ENCODE measurements at regions not wholly inside any gene's neighbourhood (a gene's known extent, or its start where the extent isn't known, plus 50 kb on each side); places are given as distances from the start of the nearest gene placed in this dataset.

DNA sequence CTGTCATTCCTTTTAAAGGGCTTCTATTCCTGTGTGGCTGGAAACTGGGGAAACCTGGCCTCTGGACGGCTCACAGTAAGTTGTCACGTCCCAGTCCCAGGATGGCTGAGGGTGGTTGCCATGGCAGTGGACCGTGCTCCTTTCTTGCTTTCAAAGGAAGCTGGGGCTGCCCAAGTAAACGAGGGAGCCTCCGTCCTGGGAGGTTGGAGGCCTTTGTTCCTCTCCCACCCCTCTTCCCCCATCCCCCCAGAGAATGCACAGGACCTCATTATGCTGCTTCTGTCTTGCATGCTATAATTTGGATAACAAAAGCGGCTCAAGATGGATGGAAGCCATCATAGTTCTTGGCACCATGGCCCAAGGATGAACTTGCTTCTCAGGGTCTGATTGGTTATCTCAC is 325.5 kb upstream of the HS6ST1 start:
- intact Hi-C loops (cut with DNase I): no loop called here
- no peaks in the 10 kb centered on the region for H3K4me1 ChIP-seq
- WGBS, 3 donors: 54 to 60% (median 56%) methylated on average over 6 of the region's 6 CpGs
- ATAC-seq (no peak), DNase-seq (no peak)
- TF ChIP-seq, protein P1, sequence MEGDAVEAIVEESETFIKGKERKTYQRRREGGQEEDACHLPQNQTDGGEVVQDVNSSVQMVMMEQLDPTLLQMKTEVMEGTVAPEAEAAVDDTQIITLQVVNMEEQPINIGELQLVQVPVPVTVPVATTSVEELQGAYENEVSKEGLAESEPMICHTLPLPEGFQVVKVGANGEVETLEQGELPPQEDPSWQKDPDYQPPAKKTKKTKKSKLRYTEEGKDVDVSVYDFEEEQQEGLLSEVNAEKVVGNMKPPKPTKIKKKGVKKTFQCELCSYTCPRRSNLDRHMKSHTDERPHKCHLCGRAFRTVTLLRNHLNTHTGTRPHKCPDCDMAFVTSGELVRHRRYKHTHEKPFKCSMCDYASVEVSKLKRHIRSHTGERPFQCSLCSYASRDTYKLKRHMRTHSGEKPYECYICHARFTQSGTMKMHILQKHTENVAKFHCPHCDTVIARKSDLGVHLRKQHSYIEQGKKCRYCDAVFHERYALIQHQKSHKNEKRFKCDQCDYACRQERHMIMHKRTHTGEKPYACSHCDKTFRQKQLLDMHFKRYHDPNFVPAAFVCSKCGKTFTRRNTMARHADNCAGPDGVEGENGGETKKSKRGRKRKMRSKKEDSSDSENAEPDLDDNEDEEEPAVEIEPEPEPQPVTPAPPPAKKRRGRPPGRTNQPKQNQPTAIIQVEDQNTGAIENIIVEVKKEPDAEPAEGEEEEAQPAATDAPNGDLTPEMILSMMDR (IDR thresholded peaks at IDR 0.05): no peak
- H3K36me3 ChIP-seq (ENCODE audit: insufficient read depth in 1 of 2, low read depth in 1 of 2): no peaks in the 10 kb centered on the region
- H3K9me3 ChIP-seq: no peaks in the 10 kb centered on the region
- no peaks in the 10 kb centered on the region for H3K27me3 ChIP-seq (ENCODE audit: insufficient read depth in 3 of 3, low read length in 2 of 3)
- no peak overlapping the region for H3K27ac ChIP-seq
- H3K4me3 ChIP-seq: no peak overlapping the region

DNA sequence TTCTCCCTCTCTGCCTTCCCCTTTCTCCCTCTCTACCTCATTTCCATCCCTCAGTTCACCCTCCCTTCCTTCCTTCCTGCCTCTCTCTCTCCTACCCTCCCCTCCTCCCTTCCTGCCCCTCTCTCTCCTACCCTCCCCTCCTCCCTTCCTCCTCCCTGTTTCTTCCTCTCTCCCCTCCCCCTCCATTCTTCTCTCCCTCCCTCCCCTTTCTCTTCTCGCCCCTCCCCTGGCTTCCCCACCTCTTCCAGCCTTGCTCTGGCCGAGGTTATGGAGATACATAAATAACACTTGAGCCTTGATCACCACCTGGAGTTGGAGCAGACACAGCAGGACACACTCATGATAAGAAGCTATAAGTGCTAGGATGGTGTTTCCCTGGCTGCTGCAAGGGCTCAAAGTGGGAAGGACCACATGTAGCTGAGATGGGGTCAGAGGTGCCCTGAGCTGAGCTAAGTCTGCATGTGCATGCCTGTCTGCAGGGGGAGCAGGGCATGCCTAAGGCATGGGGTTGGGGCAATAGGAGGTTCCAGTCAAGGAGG is 326.1 kb upstream of the HS6ST1 start:
- intact Hi-C loops (cut with DNase I): no loop called here
- TF ChIP-seq, protein P1 (IDR thresholded peaks at IDR 0.05): no peak
- Histone ChIP-seq H3K27me3 (ENCODE audit: insufficient read depth in 3 of 3, low read length in 2 of 3) (no peaks in the 10 kb centered on the region), H3K36me3 (ENCODE audit: insufficient read depth in 1 of 2, low read depth in 1 of 2) (no peaks in the 10 kb centered on the region), H3K27ac (no peak overlapping the region), H3K4me3 (no peak overlapping the region), H3K9me3 (no peaks in the 10 kb centered on the region), H3K4me1 (no peaks in the 10 kb centered on the region)
- ATAC-seq: no peak
- WGBS, 3 donors: 58 to 61% (median 59%) methylated on average over 2 of the region's 2 CpGs
- DNase-seq: no peak

DNA sequence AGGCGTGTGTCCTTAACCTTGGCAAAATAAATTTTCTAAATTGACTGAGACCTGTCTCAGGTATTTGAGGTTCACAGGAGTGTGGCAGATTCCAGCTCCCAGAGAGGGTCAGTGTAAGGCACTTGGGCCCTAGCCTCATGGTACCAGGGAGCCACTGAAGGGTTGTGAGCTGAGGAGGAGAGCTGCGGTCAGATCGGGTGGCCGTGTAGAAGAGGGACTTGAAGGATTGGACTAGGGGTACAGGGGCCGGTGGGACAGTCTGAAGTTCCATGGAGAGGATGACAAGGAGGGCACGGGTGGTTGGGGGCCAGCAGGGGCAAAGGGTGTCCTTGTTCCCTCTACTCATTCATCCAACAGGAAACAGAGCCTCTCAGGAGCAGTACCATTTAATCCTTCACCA is 327.0 kb upstream of the HS6ST1 start:
- no peak overlapping the region for H3K4me3 ChIP-seq
- no peak overlapping the region for H3K27ac ChIP-seq
- DNase-seq (no peak), ATAC-seq (no peak)
- H3K9me3 ChIP-seq: no peaks in the 10 kb centered on the region
- H3K27me3 ChIP-seq (ENCODE audit: insufficient read depth in 3 of 3, low read length in 2 of 3): no peaks in the 10 kb centered on the region
- WGBS, 3 donors: 85 to 93% (median 91%) methylated on average over 6 of the region's 6 CpGs
- H3K36me3 ChIP-seq (ENCODE audit: insufficient read depth in 1 of 2, low read depth in 1 of 2): no peaks in the 10 kb centered on the region
- intact Hi-C loops (cut with DNase I): no loop called here
- TF ChIP-seq, protein P1 (IDR thresholded peaks at IDR 0.05): no peak
- no peaks in the 10 kb centered on the region for H3K4me1 ChIP-seq

DNA sequence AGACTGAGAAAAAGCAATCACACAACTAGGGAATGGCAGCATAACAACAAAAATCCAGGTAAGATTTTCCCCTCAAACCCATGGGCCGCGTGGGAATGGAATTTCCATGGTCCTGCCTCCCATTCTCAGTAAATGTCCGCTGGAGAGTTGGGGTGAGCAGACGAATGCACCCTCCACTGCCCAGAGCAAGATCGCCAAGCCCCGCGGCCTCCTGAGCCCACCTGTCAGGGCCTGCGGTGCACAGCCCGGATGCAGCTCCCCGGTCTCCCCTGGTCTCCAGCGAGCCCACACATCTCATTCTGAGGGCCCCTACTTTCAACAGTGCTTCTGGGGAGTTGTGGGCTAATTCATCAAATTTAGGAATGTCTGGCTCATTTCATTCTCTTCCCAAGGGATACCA is 327.4 kb upstream of the HS6ST1 start:
- Histone ChIP-seq H3K36me3 (ENCODE audit: insufficient read depth in 1 of 2, low read depth in 1 of 2) (no peaks in the 10 kb centered on the region), H3K27me3 (ENCODE audit: insufficient read depth in 3 of 3, low read length in 2 of 3) (no peaks in the 10 kb centered on the region), H3K27ac (no peak overlapping the region), H3K9me3 (no peaks in the 10 kb centered on the region), H3K4me3 (no peak overlapping the region), H3K4me1 (no peaks in the 10 kb centered on the region)
- intact Hi-C loops (cut with DNase I): no loop called here
- 89 to 90% (median 89%) methylated on average over 11 of the region's 11 CpGs for WGBS, 3 donors
- no peak for DNase-seq
- no peak for ATAC-seq
- TF ChIP-seq, protein P1 (IDR thresholded peaks at IDR 0.05): no peak

DNA sequence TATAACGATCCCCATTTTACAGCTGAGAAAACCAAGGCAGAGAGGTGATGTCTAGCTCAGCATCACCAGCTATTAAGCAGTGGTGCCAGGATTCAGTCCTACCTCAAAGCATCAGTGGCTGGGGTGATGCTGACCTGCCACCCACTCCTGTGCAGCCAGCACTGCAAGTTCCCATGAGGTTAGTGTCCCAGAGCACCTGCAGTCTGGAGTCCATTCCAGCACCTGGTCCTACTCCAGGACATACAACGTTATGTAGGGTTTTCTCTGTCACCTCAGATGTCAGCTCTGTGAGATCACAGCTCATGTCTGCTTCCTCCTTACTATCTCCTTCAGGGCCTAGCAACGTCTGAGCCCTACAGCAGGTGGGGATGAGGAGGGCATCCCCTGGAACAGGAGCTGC is 328.0 kb upstream of the HS6ST1 start:
- no peak for ATAC-seq
- WGBS, 3 donors: 61 to 70% (median 65%) methylated on average over 3 of the region's 3 CpGs
- Histone ChIP-seq H3K27me3 (ENCODE audit: insufficient read depth in 3 of 3, low read length in 2 of 3) (no peaks in the 10 kb centered on the region), H3K36me3 (ENCODE audit: insufficient read depth in 1 of 2, low read depth in 1 of 2) (no peaks in the 10 kb centered on the region), H3K4me3 (no peak overlapping the region), H3K27ac (no peak overlapping the region), H3K9me3 (no peaks in the 10 kb centered on the region), H3K4me1 (no peaks in the 10 kb centered on the region)
- TF ChIP-seq, protein P1 (IDR thresholded peaks at IDR 0.05): no peak
- no peak for DNase-seq
- intact Hi-C loops (cut with DNase I): no loop called here

Data from psoas muscle (tissue), 7 donors.